HG02840 (cell line): ENCODE measurements at regions not wholly inside any gene's neighbourhood (a gene's known extent, or its start where the extent isn't known, plus 50 kb on each side); places are given as distances from the start of the nearest gene placed in this dataset.
"Not testable (repeated sequence)": the region's sequence is repeated elsewhere in the genome, so short reads cannot be mapped to it uniquely, and the experiment has no call there.

Experiments
- ATAC-seq: cut with Tn5 transposase; IDR thresholded peaks from one replicate; pipeline ENCODE4 v1.9.1; 2021; ENCODE audit warnings: mild to moderate bottlenecking, moderate library complexity, moderate number of reproducible peaks; ENCODE audit not compliant: unreplicated experiment, low FRiP score

DNA sequence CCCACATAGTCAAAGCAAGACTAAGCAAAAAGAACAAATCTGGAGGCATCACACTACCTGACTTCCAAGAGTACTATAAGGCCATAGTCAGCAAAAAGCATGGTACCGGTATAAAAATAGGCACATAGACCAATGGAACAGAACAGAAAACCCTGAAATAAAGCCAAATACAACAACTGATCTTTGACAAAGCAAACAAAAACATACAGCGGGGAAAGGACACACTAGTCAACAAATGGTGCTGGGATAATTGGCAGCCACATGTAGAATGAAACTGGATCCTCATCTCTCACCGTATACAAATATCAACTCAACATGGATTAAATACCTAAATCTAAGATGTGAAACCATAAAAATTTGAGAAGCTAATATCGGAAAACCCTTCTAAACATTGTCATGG is 819.3 kb upstream of the FRG1 start:
- no peak for ATAC-seq

DNA sequence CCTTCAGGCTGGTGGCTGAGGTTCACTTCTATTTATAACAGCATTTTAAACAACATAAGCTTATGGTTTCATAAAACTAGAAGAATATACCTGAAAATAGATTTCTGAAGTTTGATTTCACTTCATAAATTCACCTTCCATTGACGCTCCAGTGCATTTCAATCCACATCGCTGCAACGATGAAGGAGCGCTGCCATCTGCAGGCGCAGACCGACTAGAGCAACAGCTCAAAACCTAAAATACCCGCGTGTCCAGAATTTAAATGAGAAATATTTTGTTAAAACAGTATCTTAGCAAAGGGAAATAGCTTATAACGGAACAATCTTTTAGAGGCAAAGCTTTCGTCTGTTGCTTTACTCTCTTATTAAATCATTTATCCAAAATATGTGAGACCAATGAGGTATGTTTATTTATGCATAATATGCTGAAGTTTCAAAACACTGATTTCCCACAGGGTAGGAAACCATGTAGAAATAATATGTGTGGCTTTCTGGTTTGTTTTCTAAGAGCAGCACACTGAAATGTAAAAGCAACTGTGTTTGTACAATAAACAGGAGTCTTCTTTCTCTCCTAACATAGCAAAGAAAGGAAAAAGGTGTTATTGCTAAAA is 816.4 kb upstream of the FRG1 start:
- ATAC-seq: no peak

DNA sequence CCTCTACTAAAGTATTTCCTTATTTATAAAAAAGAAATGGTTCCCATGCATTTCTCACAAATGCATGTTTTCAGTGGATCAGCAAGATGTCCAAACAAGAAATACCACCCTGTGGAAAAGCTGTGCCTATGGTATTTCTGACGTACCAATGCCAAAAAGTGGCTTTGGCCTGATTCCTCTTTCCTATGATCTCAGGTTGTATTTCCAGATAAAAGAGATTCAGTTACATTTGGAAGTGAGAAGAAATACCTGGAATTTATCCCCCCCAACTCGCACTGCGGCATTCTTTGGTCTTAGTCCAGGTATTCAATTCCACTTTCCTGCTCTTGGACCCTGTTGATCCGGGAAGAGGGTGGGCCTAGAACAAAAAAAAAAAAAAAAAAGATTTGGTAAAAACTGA is 815.9 kb upstream of the FRG1 start:
- ATAC-seq: no peak

DNA sequence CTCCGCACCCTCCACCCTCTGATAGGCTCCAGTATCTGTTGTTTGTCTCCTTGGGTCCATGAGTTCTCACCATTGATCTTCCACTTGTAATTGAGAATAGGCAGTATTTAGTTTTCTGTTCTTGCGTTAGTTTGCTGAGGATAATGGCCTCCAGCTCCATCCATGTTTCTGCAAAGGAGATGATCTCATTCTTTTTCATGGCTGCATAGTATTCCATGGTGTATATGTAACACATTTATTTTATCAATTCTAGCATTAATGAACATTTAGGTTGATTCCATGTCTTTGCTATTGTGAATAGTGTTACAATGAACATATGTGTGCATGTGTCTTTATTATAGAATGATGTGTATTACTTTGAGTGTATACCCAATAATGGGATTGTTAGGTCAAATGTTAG is 814.6 kb upstream of the FRG1 start:
- ATAC-seq: no peak

DNA sequence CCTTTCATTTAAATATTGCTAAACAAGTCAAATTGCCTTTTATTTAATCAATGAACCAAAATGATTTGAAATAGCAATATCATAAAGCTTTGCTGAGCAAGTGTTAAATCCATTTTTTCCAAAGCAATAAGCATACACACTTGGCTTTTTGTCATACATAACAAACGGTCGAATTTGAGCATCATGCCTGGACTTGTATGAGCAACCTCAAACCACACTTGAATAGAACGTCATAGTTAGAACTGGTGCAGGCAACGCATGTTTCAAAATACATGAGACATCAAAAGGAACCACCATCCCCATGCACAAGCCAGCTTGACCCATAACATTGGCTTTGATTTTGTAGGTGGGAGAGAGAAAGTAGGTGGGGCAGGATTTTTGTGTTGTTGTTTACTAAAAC is 812.3 kb upstream of the FRG1 start:
- ATAC-seq: no peak

DNA sequence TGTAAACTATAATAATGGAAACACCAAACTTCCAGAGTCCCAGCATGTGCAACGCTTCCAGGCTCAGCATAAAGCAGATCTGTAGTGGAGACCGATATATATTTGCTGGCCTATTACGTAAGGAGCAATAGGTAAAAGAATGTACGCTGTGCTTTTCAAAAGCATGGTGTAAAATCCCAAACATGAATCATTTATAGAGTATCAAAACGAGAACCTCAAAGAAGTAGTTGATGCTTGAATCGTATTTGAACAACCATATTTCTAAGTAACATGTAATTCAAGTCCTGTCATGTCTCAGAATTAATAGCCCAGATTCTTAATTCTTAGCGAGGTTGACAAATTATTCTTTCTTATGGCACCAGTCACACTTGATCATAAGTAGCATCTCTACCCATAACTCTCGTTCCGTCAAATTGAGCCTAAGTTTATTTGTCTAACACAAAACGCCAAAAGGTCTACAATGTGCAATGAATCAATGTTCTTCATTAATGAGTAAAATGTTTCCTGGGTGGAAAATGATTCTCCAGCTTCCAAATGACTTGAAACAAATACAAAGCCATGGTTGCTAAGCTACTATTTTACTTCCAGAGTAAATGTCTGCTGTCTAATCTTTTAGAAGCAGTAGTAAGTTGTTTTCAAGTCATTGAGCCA is 811.5 kb upstream of the FRG1 start:
- ATAC-seq: no peak

DNA sequence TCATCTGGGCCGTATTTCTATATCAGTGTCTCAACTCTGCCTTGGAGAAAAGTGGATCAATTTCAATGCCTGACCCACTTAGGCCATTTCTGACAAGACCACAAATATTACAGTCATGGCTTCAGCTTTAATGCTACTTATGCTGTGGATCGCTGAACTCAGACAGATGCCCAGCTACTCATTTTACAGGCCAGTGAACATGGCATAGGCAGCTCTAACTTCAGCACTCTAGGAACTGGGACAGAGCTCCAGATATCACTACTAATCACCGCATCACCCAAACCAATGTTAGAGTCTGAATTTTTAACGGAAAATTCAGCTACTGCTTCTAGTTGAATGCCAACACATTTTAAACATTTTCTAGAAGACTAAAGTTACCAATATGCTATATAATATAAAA is 809.6 kb upstream of the FRG1 start:
- ATAC-seq: no peak

DNA sequence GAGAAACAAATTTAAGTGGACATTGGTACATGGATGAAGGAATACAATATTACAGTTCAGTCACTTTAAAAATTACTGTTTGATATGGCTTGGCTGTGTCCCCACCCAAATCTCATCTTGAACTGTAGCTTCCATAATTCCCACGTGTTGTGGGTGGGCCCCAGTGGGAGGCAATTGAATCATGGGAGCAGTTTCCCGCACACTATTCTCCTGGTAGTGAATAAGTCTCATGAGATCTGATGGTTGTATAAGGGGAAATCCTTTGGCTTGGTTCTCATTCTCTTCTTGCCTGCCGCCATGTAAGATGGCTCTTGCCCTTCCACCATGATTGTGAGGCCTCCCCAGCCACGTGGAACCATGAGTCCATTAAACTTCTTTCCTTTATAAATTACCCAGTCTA is 804.2 kb upstream of the FRG1 start:
- ATAC-seq: no peak

DNA sequence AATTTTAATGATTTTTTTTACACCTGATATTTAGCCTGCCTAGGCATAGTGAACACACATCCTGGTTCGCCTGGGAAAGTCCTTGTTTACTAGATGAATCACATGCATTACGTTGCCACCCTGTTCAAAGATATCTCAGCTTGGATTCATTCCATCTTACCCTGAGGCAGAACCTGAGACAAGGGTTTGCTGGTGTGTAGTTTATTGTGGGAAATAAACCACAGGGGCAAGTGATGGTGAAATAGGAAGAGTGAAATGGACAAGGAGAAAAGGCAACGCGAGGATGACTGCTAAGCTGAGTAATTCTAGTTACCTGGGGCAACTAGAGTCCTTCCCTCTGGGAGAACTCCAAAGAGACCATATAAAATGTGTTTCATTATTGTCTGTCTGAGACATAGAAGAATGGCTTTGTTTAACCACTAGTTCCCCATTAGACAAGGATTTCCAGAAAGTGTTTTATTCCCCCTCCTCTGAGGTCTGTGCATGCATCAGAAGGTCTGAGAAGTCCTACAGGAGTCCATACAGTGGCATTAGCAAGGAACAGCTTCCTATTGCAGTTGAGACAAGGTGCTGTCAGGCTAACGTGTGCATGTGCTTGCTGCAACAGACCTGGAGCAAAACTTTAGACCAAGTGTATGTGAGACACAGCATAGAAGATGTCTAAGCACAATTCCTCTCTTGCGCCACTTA is 797.3 kb upstream of the FRG1 start:
- ATAC-seq: no peak

DNA sequence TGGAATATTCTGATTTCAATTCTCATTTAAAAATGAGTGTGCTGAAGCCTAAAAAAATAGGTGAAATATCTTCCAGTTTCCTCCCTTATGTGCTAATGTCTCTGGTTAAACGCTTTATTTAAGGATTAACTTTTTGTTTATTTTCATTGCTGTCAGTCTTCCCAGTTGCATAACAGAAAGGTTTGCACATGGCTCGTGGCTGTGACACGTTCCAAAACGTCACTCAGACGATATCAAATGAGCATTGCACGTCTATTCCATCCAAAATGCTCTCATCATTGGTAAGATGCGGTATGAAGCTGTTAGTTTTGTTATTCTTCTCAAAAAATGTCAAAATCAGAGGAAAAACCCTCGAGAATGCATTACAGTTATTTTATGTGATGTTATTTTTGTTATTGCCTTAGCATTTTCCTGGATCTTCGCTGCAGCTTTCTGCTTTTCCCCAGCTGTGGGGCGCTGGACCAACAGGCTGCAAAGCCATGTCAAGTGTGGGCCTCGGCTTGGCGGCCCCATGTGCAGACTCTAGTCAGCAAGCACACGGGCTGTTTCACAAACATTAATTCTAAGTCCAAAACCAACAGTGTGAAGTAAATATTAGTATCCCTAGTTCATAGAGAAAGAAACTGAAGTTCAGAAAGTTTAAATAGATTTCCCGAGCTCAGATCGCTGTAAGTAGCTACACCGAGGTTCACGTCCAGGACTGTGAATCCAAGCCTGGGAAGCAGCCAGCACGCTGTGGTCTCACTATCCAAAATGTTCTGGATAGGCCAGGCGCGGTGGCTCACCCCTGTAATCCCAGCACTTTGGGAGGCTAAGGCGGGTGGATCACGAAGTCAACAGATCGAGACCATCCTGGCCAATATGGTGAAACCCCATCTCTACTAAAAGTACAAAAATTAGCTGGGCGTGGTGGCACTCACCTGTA is 793.4 kb upstream of the FRG1 start:
- no peak for ATAC-seq

DNA sequence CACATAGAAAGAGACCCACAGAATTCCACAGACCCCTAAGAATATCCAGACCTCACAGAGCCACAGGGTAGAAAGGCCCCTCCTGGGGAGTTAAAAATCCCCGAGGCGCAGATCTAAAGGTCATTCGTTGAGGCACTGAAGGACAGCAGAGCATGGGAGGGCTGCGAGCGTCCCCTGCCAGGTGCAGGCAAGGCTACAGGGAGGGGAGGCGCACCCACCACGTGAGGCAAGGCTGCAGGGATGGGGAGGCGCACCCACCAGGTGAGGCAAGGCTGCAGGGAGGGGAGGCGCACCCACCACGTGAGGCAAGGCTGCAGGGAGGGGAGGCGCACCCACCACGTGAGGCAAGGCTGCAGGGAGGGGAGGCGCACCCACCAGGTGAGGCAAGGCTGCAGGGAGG is 785.6 kb upstream of the FRG1 start:
- not testable (repeated sequence) for ATAC-seq

DNA sequence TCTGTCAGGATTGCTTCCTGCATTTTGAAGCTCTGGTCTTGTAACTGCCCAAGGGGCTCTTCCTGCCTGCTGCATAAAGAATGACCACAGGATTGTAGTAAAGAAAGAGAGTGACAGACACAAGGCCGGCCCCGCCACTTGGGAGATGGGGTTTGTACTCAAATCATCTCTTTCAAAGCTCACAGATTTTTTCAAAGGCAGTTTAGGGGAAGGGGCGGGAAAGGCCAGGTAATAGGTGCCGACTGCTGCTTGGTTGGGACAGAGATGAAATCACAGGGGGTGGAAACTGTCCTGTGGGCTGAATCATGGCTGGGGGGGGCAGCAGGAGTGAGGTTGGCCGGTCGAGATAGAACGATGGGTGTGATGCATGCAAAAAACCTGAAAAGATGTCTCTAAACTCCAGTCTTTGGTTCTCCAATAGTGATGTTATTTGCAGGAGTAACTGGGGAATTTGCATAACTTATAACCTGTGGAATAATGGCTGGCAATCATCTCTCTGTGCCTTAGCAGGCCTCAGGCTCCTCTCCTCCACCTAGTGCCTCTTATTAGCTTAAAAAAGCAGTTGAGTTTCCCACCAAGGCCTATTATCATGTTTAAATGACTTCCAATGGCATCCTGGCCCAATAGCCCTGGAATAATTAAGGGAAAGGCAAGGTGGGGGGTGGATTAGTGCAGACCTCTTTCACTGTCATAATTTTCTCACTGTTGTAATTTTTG is 778.4 kb upstream of the FRG1 start:
- ATAC-seq: no peak

DNA sequence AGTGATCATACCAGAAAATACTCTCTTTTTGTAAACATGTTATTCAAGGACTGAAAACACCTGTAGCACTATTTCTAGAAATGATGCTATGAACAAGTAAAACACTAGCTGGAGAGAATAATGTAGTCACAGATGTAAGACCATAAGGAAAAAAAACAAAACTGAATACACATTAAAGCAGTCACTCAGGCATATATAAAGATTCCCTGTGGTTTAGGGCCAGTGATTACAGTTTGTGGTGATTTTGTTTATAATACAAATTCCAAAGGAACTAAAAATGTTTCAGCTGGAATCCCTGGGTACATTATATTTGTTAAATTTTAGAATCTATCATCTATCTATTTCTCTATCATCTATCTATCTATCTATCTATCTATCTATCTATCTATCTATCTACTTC is 777.8 kb upstream of the FRG1 start:
- no peak for ATAC-seq

DNA sequence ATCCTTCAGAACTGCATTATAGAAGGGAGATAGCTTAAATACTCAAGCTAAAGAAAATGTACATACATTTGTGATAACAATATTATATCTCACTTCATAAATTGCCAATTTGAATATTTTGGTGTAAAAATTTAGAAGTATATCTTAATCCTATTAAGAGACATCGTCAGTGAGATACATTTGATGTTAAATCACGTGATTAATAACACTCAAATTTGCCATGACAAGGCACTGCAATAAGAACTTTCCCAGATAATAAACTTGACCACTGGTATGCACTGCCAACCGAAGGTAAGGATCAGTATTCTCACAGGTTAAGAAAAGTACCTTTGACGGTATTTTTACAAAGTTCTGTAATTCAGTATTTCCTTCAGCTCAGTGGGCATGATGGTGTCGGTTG is 764.7 kb upstream of the FRG1 start:
- no peak for ATAC-seq

DNA sequence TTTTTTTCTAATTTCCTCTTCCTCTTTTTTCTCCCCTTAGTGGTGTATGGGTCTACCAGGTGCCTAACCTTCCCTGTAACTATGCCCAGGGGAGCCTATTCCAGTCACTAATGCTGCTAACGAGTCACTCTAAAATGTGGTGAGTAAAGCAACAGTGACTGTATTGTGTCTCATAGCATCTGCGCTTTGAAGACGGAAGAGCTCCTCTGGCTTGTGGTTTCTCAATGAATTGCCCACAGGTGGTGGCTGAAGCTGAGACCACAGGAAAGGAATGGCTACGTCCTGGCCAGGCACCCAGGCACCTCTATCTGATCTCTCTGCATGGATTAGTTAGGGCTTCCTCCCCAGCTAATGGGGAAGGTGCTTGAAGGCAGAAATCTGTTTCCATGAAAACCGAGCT is 763.5 kb upstream of the FRG1 start:
- ATAC-seq: no peak

DNA sequence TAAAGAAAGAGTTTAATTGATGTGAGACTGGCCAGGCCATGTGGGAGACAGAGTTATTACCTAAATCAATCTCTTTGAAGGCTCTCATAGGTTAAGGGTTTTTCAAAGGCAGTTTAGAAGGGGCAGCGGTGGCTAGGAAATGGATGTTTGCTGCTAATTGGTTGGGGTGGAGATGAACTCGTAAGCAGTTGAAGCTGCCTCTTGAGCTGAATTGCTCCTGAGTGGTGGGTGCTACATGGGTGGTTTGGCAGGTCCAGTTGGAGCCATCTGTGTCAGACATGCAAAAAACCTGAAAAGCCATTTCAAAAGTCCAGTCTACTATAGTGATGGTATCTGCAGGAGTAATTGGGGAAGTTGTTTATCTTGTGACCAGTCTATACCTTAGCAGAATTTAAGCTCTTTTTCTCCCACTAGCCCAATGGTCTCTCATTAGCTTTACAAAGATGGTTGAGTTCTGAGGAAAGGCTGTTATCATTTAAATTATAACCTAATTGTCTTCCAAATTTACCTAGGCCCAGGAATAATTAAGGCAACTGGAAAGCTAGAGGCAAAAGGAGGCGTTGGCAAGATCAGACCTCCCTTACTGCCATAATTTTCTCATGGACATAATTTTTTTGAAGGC is 762.4 kb upstream of the FRG1 start:
- ATAC-seq: no peak

DNA sequence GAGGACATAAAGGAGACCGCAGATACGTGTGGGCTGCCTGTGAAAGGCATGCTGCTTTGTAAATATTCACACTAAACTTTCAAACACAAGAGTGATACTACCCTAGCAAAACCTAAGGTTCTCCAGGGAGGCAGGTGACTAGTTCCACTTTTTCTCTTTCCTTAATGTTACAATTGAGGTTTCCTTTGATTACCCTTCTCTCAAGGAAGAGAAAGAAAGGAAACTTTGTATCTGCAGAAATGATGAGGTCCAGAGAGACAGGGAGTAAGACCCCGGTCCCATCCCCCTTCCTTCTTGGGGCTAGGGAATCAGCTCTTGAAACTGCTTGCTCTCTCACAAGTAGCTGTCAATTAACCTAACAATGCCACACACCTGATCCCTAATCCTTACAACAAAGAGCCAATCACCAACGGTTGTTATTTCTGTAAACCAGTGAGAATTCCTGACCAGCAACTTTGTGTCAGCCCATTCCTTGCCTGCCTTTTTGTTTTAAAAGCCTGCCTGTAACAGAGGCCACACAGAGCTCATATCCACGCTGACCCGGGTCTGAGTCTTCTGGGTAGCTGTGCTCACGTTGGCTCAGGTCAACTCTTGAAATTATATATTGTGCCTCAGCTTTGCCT is 754.8 kb upstream of the FRG1 start:
- ATAC-seq: no peak

DNA sequence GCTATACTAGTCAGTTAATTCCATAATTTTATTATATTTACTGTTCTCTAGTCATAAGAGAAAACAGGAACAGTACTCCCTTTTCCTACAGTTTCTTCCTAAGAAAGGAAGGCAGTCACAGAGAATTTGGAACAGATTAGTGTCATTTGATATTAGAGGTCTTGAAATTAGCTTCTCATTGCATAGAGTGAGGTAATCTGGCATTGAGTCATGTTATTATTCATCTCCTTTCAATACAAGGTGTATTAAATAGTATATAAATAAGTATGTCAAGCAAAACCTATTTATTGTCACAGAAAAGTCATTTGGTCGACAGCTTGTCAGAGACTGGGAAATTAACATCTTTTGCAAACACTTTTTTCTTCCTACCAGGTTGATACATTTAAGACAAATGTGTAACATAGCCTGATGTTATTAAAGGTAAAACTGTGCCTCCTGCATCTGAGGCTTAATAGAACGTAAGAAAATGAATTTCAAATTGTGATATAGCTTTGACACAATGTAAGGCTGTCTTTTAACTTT is 753.1 kb upstream of the FRG1 start:
- ATAC-seq: no peak

DNA sequence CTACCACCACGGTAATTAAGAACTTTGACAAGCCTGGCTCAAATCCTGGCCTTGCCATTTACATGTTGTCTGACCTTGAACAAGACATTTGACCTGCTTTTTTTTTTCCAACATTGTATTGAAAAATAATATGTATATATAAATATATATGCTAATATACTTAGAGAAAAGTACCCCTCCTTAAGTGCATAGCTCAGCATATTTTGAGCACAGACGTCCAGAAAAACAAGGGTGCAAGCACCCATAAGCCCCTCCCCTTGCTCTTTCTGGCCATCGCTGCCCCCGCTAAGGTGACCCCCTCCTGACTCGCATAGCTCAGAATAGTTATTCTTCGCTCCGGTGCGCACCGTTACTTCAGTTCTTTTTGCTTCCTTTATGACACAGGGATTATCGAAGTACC is 742.0 kb upstream of the FRG1 start:
- ATAC-seq: no peak
